SK-N-SH (cell line): ENCODE measurements at regions not wholly inside any gene's neighbourhood (a gene's known extent, or its start where the extent isn't known, plus 50 kb on each side); places are given as distances from the start of the nearest gene placed in this dataset.
"Not testable (repeated sequence)": the region's sequence is repeated elsewhere in the genome, so short reads cannot be mapped to it uniquely, and the experiment has no call there.

Experiments used
- CTCF ChIA-PET: fragments of 300-600, 350-600 bp; formaldehyde crosslinking; extraction: SDS; loops from one replicate; lab custom pipeline; 2021; lab: Yijun Ruan, JAX
- POLR2A ChIA-PET: fragments of 350-600 bp; sonication (Branson Sonifier 250); formaldehyde crosslinking; extraction: SDS; loops from one replicate; lab custom pipeline; 2020; ENCODE audit warnings: antibody characterized with exemption, inconsistent platforms; lab: Yijun Ruan, JAX
- DNase-seq: peaks from one replicate; pipeline ENCODE4 v3.0.0; 2012
- H2AFZ ChIP-seq: fragments of 200-600 bp; sonication (generic); 2 replicates; pipeline ENCODE4 v1.8.1; 2016; ENCODE audit warnings: antibody characterized with exemption, mild to moderate bottlenecking, low read depth
- H3F3A ChIP-seq: fragments of 200-600 bp; sonication (generic); replicated peaks from 2 replicates; pipeline ENCODE3; 2016; ENCODE audit warnings: antibody characterized with exemption, mild to moderate bottlenecking; ENCODE audit not compliant: insufficient read depth
- H3K27ac ChIP-seq, 2 experiments: fragments of 200-500 bp in 1 of 2; fragments of 200-600 bp in 1 of 2; sonication (Bioruptor generic) in 1 of 2; sonication (generic), shearing (Covaris generic) in 1 of 2; 2 replicates each; pipeline versions ENCODE4 v1.5.1 to v1.6.1; 2014 to 2016; ENCODE audit warnings: low read depth in 2 of 2, inconsistent platforms in 1 of 2, low read length in 1 of 2, mild to moderate bottlenecking in 1 of 2, mixed read lengths in 1 of 2
- H3K27me3 ChIP-seq: fragments of 200-600 bp; sonication (generic), shearing (Covaris generic); 2 replicates; pipeline ENCODE4 v1.6.1; 2016; ENCODE audit warnings: mixed run types; ENCODE audit not compliant: insufficient read depth
- H3K36me3 ChIP-seq, 2 experiments: fragments of 200-500 bp in 1 of 2; fragments of 200-600 bp in 1 of 2; sonication (Bioruptor generic) in 1 of 2; sonication (generic) in 1 of 2; replicated peaks in 1 of 2; 2 replicates each; pipeline versions ENCODE3 to v1.5.1; 2014 to 2016; ENCODE audit warnings: low read length in 1 of 2, mild to moderate bottlenecking in 1 of 2; ENCODE audit not compliant: insufficient read depth in 2 of 2, control insufficient read depth in 1 of 2
- H3K4me1 ChIP-seq, 2 experiments: fragments of 200-500 bp in 1 of 2; fragments of 200-600 bp in 1 of 2; sonication (Bioruptor generic) in 1 of 2; sonication (generic), shearing (Covaris generic) in 1 of 2; 2 replicates each; pipeline versions ENCODE4 v1.5.1 to v1.6.1; 2014 to 2016; ENCODE audit warnings: low read depth in 1 of 2, low read length in 1 of 2, mixed run types in 1 of 2; ENCODE audit not compliant: insufficient read depth in 2 of 2, control insufficient read depth in 1 of 2
- H3K4me2 ChIP-seq: fragments of 200-600 bp; sonication (generic), shearing (Covaris generic); 2 replicates; pipeline ENCODE4 v1.6.1; 2017; ENCODE audit warnings: mixed run types
- H3K4me3 ChIP-seq, 2 experiments: fragments of 200-500 bp in 1 of 2; fragments of 200-600 bp in 1 of 2; sonication (Bioruptor generic) in 1 of 2; sonication (generic), shearing (Covaris generic) in 1 of 2; 2 replicates each; pipeline versions ENCODE4 v1.5.1 to v1.8.1; 2014 to 2016; ENCODE audit warnings: low read depth in 2 of 2, inconsistent platforms in 1 of 2, low read length in 1 of 2, mild to moderate bottlenecking in 1 of 2, mixed read lengths in 1 of 2, moderate library complexity in 1 of 2
- H3K79me2 ChIP-seq: fragments of 200-600 bp; sonication (generic); 2 replicates; pipeline ENCODE4 v1.8.1; 2017; ENCODE audit warnings: mild to moderate bottlenecking; ENCODE audit not compliant: insufficient read depth
- H3K9ac ChIP-seq: fragments of 200-600 bp; sonication (generic); 2 replicates; pipeline ENCODE4 v1.6.1; 2017; ENCODE audit warnings: mixed run types
- H3K9me2 ChIP-seq: fragments of 200-600 bp; sonication (generic); 2 replicates; pipeline ENCODE4 v1.6.1; 2017; ENCODE audit warnings: mixed run types
- H3K9me3 ChIP-seq: fragments of 200-600 bp; sonication (generic); 2 replicates; pipeline ENCODE4 v1.6.1; 2017; ENCODE audit warnings: mixed run types, mild to moderate bottlenecking, moderate library complexity
- H4K20me1 ChIP-seq: fragments of 200-600 bp; sonication (generic); 2 replicates; pipeline ENCODE4 v1.6.1; 2017; ENCODE audit warnings: mild to moderate bottlenecking, mixed run types; ENCODE audit not compliant: insufficient read depth
- CTCF ChIP-seq: fragments of 200-600 bp; sonication (generic); IDR thresholded peaks from 2 replicates; pipeline ENCODE4 v1.6.1; 2017; ENCODE audit warnings: antibody characterized with exemption, mild to moderate bottlenecking, moderate library complexity
- EP300 ChIP-seq, 2 experiments: IDR thresholded peaks; 2 replicates each; pipeline versions ENCODE4 v1.4.0 to v1.6.1; 2012; ENCODE audit warnings: borderline replicate concordance in 1 of 2, low read depth in 1 of 2, low read length in 1 of 2
- EZH2phosphoT487 ChIP-seq: fragments of 200-600 bp; sonication (generic); IDR thresholded peaks from 2 replicates; pipeline ENCODE4 v1.6.1; 2017; ENCODE audit warnings: low read depth, mixed run types, mild to moderate bottlenecking, antibody characterized with exemption, moderate library complexity, borderline replicate concordance
- GATA2 ChIP-seq: sonication (generic); formaldehyde crosslinking; IDR thresholded peaks from 2 replicates; pipeline ENCODE4 v1.5.0; 2020; ENCODE audit warnings: mild to moderate bottlenecking, missing genetic modification reagents
- IRF3 ChIP-seq: fragments of 150-350 bp; IDR thresholded peaks from 2 replicates; pipeline ENCODE4 v1.6.1; 2016; ENCODE audit warnings: mild to moderate bottlenecking, low read depth, low read length
- JUND ChIP-seq: IDR thresholded peaks from 2 replicates; pipeline ENCODE4 v1.4.0; 2012
- POLR2AphosphoS5 ChIP-seq: IDR thresholded peaks from 2 replicates; pipeline ENCODE4 v1.6.1; 2012; ENCODE audit warnings: low read depth, low read length
- RFX5 ChIP-seq: IDR thresholded peaks from 2 replicates; pipeline ENCODE4 v1.6.1; 2012; ENCODE audit warnings: mild to moderate bottlenecking, improper control_type of control experiment, low read length
- RXRA ChIP-seq: IDR thresholded peaks from 2 replicates; pipeline ENCODE4 v1.4.0; 2012; ENCODE audit warnings: low read depth, mild to moderate bottlenecking, borderline replicate concordance
- SMC3 ChIP-seq: IDR thresholded peaks from 2 replicates; pipeline ENCODE4 v1.6.1; 2012; ENCODE audit warnings: low read depth, low read length, improper control_type of control experiment
- TAF1 ChIP-seq: IDR thresholded peaks from 2 replicates; pipeline ENCODE4 v1.6.1; 2012; ENCODE audit warnings: low read depth, mild to moderate bottlenecking, low read length, moderate library complexity, borderline replicate concordance
- TCF12 ChIP-seq: IDR thresholded peaks from 2 replicates; pipeline ENCODE4 v1.4.0; 2012
- TEAD4 ChIP-seq: IDR thresholded peaks from 2 replicates; pipeline ENCODE4 v1.4.0; 2012; ENCODE audit warnings: mild to moderate bottlenecking, borderline replicate concordance; ENCODE audit not compliant: insufficient read depth
- USF1 ChIP-seq: IDR thresholded peaks from 2 replicates; pipeline ENCODE4 v1.4.0; 2012; ENCODE audit warnings: low read depth, borderline replicate concordance
- USF2 ChIP-seq: fragments of 150-350 bp; IDR thresholded peaks from 2 replicates; pipeline ENCODE4 v1.6.1; 2017; ENCODE audit warnings: antibody characterized with exemption, low read length, low read depth, borderline replicate concordance
- WGBS: methylation state at CpG from one replicate; pipeline ENCODE4 v1.1.6; 2017; ENCODE audit warnings: low lambda C conversion rate; 5-methylcytosine and 5-hydroxymethylcytosine counted together

- TF ChIP-seq USF2 (no peak), USF1 (no peak)
Observed at GRCh38 chr13:33662392-33662791, 155.6 kb upstream of the RFC3 start (continued).

GRCh38 chr13:33665626-33666175 lies 152.2 kb upstream of the RFC3 start:
- Histone ChIP-seq H3K36me3 (no peaks in the 10 kb centered on the region), H2AFZ (no peak overlapping the region), H4K20me1 (no peaks in the 10 kb centered on the region), H3K27me3 (no peaks in the 10 kb centered on the region), H3F3A (no peaks in the 10 kb centered on the region), H3K79me2 (no peaks in the 10 kb centered on the region), H3K9me3 (no peaks in the 10 kb centered on the region), H3K4me3 (no peak overlapping the region), H3K9me2 (no peaks in the 10 kb centered on the region; the same call in 1 of the 2 replicates), H3K27ac (no peak overlapping the region), H3K9ac (no peak overlapping the region), H3K4me2 (no peak overlapping the region), H3K4me1 (no peaks in the 10 kb centered on the region)
- TF ChIP-seq TEAD4 (no peak), JUND (no peak), TCF12 (no peak), TAF1 (no peak), EP300 (IDR thresholded peaks at IDR 0.05; ENCODE audit: borderline replicate concordance in 1 of 2, low read depth in 1 of 2, low read length in 1 of 2) (no peak), RXRA (no peak)
- 47% methylated on average over 4 of the region's 4 CpGs for WGBS
- no peak for DNase-seq
- ChIA-PET CTCF (no interaction called here), POLR2A (no interaction called here)

- TF ChIP-seq EZH2phosphoT487 (no peak), GATA2 (CRISPR knock-in tag) (no peak), POLR2AphosphoS5 (no peak), JUND (no peak), IRF3 (no peak), CTCF (no peak), SMC3 (no peak), RXRA (no peak), USF2 (no peak), RFX5 (no peak), TCF12 (no peak)
- Histone ChIP-seq H3K27me3 (no peaks in the 10 kb centered on the region), H3K9me2 (no peaks in the 10 kb centered on the region; the same call in 1 of the 2 replicates), H4K20me1 (no peaks in the 10 kb centered on the region), H3K4me1 (no peaks in the 10 kb centered on the region; a peak in 1 of 4 replicates), H3K4me3 (no peak overlapping the region), H3K4me2 (no peak overlapping the region), H3K36me3 (no peaks in the 10 kb centered on the region), H3F3A (no peaks in the 10 kb centered on the region), H3K79me2 (no peaks in the 10 kb centered on the region), H3K9me3 (no peaks in the 10 kb centered on the region), H3K9ac (no peak overlapping the region), H3K27ac (no peak overlapping the region), H2AFZ (no peak overlapping the region)
- POLR2A ChIA-PET, result no interaction called here
- no peak for DNase-seq
- CTCF ChIA-PET, result interaction anchor here (0.6 kb wide), 1 partner anchor 146 kb away, joined by 3 read pairs; no protein-coding TSS in a partner anchor
Observed at GRCh38 chr13:33671560-33671959, 146.4 kb upstream of the RFC3 start.

- H3K9ac ChIP-seq, DNase-seq, CTCF ChIA-PET, H3F3A ChIP-seq, H3K9me2 ChIP-seq, H3K79me2 ChIP-seq, H3K36me3 ChIP-seq, H3K9me3 ChIP-seq, H2AFZ ChIP-seq, H3K4me1 ChIP-seq, H3K27me3 ChIP-seq, H4K20me1 ChIP-seq, POLR2A ChIA-PET, H3K27ac ChIP-seq, H3K4me2 ChIP-seq, H3K4me3 ChIP-seq: not testable (repeated sequence)
Observed at GRCh38 chr13:33672022-33672421, 145.9 kb upstream of the RFC3 start.
